Neural cell (in vitro differentiated cells): ENCODE measurements at regions not wholly inside any gene's neighbourhood (a gene's known extent, or its start where the extent isn't known, plus 50 kb on each side); places are given as distances from the start of the nearest gene placed in this dataset.

Source experiments
- H2AFZ ChIP-seq: fragments of 200-600, 300-800 bp; sonication (generic), shearing (Covaris generic); 2 replicates; pipeline ENCODE4 v1.6.0; 2014; ENCODE audit warnings: low read depth, mild to moderate bottlenecking, antibody characterized with exemption, low read length, moderate library complexity
- H3F3A ChIP-seq: fragments of 200-600 bp; shearing (Covaris generic); 2 replicates; pipeline ENCODE4 v1.6.1; 2016; ENCODE audit warnings: mild to moderate bottlenecking, moderate library complexity, mixed read lengths, antibody characterized with exemption, low read length; ENCODE audit not compliant: insufficient read depth, poor library complexity, severe bottlenecking
- H3K27ac ChIP-seq: fragments of 200-600, 300-800 bp; sonication (generic), shearing (Covaris generic); 2 replicates; pipeline ENCODE4 v1.5.1; 2014; ENCODE audit warnings: mild to moderate bottlenecking, low read length, moderate library complexity
- H3K27me3 ChIP-seq: fragments of 300-800, 200-600 bp; sonication (generic), shearing (Covaris generic); 2 replicates; pipeline ENCODE4 v1.6.0; 2014; ENCODE audit warnings: mild to moderate bottlenecking, low read depth, low read length, moderate library complexity; ENCODE audit not compliant: insufficient read depth
- H3K36me3 ChIP-seq: fragments of 300-800, 200-600 bp; sonication (generic), shearing (Covaris generic); 2 replicates; pipeline ENCODE4 v1.5.1; 2014; ENCODE audit warnings: mild to moderate bottlenecking, antibody characterized with exemption, low read length, moderate library complexity; ENCODE audit not compliant: insufficient read depth
- H3K4me2 ChIP-seq: fragments of 300-800, 200-600 bp; sonication (generic), shearing (Covaris generic); 2 replicates; pipeline ENCODE4 v1.6.0; 2014; ENCODE audit warnings: mild to moderate bottlenecking, low read length
- H3K4me3 ChIP-seq: fragments of 300-800, 200-600 bp; sonication (generic), shearing (Covaris generic); 2 replicates; pipeline ENCODE4 v1.5.1; 2014; ENCODE audit warnings: mild to moderate bottlenecking, low read length, moderate library complexity
- H3K79me2 ChIP-seq: fragments of 200-600 bp; shearing (Covaris generic); replicated peaks from 2 replicates; pipeline ENCODE4 v1.6.0; 2014; ENCODE audit warnings: mild to moderate bottlenecking, low read length, moderate library complexity; ENCODE audit not compliant: insufficient read depth
- H3K9ac ChIP-seq: fragments of 300-800, 200-600 bp; sonication (generic), shearing (Covaris generic); 2 replicates; pipeline ENCODE4 v1.6.1; 2016; ENCODE audit warnings: mild to moderate bottlenecking, low read length, mixed read lengths
- H3K9me2 ChIP-seq: fragments of 200-600 bp; shearing (Covaris generic); 2 replicates; pipeline ENCODE4 v1.6.1; 2016; ENCODE audit warnings: mild to moderate bottlenecking, low read length, mixed read lengths; ENCODE audit not compliant: insufficient read depth
- H3K9me3 ChIP-seq: fragments of 200-600, 300-800 bp; sonication (generic), shearing (Covaris generic); 2 replicates; pipeline ENCODE4 v1.6.1; 2016; ENCODE audit warnings: mild to moderate bottlenecking, mixed run types, low read length, moderate library complexity, mixed read lengths
- H4K20me1 ChIP-seq: fragments of 200-600 bp; shearing (Covaris generic); 2 replicates; pipeline ENCODE4 v1.6.1; 2016; ENCODE audit warnings: mild to moderate bottlenecking, mixed run types; ENCODE audit not compliant: insufficient read depth
- EP300 ChIP-seq: fragments of 450-650 bp; conservative IDR thresholded peaks from 2 replicates; pipeline ENCODE4 v1.6.1; 2014; ENCODE audit warnings: antibody characterized with exemption, mild to moderate bottlenecking, moderate library complexity; ENCODE audit not compliant: poor library complexity, severe bottlenecking
- EZH2 ChIP-seq: fragments of 200-600, 300-800 bp; shearing (Covaris generic), sonication (generic); IDR thresholded peaks from 2 replicates; pipeline ENCODE4 v1.6.1; 2014; ENCODE audit warnings: antibody characterized with exemption, low read length, borderline replicate concordance, mild to moderate bottlenecking; ENCODE audit not compliant: insufficient read depth, poor library complexity, severe bottlenecking
- MXI1 ChIP-seq: fragments of 450-650 bp; conservative IDR thresholded peaks from 2 replicates; pipeline ENCODE4 v1.6.1; 2014; ENCODE audit warnings: antibody characterized with exemption, mild to moderate bottlenecking; ENCODE audit not compliant: poor library complexity, severe bottlenecking
- POLR2AphosphoS5 ChIP-seq: IDR thresholded peaks from 2 replicates; pipeline ENCODE4 v1.6.1; 2012
- RAD21 ChIP-seq: fragments of 450-650 bp; conservative IDR thresholded peaks from 2 replicates; pipeline ENCODE4 v1.6.1; 2014; ENCODE audit warnings: antibody characterized with exemption, mild to moderate bottlenecking, moderate library complexity
- SMC3 ChIP-seq: fragments of 450-650 bp; conservative IDR thresholded peaks from 2 replicates; pipeline ENCODE4 v1.6.1; 2014; ENCODE audit warnings: antibody characterized with exemption, mild to moderate bottlenecking, moderate library complexity; ENCODE audit not compliant: poor library complexity
- TAF1 ChIP-seq: IDR thresholded peaks from 2 replicates; pipeline ENCODE4 v1.6.1; 2012; ENCODE audit warnings: low read depth
- TF ChIP-seq, protein P1 (sequence below): fragments of 450-650 bp; IDR thresholded peaks from 2 replicates; pipeline ENCODE4 v1.5.1; 2014; ENCODE audit warnings: antibody characterized with exemption, mild to moderate bottlenecking, moderate library complexity; ENCODE audit not compliant: poor library complexity, severe bottlenecking
- TF ChIP-seq, protein P2 (sequence below): IDR thresholded peaks from 2 replicates; pipeline ENCODE4 v1.6.1; 2012; ENCODE audit warnings: borderline replicate concordance

DNA sequence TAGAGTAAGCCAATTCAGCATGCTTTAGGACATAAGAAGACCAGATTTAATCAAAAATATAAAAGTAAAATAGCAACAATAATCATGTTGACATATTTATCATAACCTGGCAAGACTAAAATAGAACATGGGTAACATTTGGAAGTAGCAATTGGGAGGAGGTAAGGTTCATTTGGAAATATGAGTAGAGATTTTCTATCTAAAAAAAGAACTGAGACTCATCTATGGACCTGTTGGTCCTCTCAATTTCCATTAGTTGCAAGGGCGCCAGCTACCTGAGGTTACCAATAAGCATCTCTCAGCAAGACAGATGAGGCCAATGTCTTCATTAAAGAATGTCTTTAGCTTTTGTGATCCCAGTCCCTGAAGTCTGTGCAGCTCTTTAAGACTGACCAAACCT lies 196.0 kb downstream of the IRS1 start:
- Histone ChIP-seq H3K79me2 (no peaks in the 10 kb centered on the region), H3K9me2 (no peaks in the 10 kb centered on the region), H4K20me1 (no peaks in the 10 kb centered on the region), H3K36me3 (no peaks in the 10 kb centered on the region), H3K9ac (no peak overlapping the region), H3K9me3 (no peaks in the 10 kb centered on the region), H3K4me2 (no peak overlapping the region), H3K4me3 (no peak overlapping the region), H3K27me3 (no peaks in the 10 kb centered on the region), H3F3A (no peaks in the 10 kb centered on the region), H3K27ac (no peak overlapping the region), H2AFZ (no peak overlapping the region)
- TF ChIP-seq RAD21 (no peak), EZH2 (no peak), MXI1 (no peak), EP300 (no peak), TAF1 (no peak), POLR2AphosphoS5 (no peak), SMC3 (no peak)
- TF ChIP-seq, protein P1, sequence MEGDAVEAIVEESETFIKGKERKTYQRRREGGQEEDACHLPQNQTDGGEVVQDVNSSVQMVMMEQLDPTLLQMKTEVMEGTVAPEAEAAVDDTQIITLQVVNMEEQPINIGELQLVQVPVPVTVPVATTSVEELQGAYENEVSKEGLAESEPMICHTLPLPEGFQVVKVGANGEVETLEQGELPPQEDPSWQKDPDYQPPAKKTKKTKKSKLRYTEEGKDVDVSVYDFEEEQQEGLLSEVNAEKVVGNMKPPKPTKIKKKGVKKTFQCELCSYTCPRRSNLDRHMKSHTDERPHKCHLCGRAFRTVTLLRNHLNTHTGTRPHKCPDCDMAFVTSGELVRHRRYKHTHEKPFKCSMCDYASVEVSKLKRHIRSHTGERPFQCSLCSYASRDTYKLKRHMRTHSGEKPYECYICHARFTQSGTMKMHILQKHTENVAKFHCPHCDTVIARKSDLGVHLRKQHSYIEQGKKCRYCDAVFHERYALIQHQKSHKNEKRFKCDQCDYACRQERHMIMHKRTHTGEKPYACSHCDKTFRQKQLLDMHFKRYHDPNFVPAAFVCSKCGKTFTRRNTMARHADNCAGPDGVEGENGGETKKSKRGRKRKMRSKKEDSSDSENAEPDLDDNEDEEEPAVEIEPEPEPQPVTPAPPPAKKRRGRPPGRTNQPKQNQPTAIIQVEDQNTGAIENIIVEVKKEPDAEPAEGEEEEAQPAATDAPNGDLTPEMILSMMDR: no peak
- TF ChIP-seq, protein P2, sequence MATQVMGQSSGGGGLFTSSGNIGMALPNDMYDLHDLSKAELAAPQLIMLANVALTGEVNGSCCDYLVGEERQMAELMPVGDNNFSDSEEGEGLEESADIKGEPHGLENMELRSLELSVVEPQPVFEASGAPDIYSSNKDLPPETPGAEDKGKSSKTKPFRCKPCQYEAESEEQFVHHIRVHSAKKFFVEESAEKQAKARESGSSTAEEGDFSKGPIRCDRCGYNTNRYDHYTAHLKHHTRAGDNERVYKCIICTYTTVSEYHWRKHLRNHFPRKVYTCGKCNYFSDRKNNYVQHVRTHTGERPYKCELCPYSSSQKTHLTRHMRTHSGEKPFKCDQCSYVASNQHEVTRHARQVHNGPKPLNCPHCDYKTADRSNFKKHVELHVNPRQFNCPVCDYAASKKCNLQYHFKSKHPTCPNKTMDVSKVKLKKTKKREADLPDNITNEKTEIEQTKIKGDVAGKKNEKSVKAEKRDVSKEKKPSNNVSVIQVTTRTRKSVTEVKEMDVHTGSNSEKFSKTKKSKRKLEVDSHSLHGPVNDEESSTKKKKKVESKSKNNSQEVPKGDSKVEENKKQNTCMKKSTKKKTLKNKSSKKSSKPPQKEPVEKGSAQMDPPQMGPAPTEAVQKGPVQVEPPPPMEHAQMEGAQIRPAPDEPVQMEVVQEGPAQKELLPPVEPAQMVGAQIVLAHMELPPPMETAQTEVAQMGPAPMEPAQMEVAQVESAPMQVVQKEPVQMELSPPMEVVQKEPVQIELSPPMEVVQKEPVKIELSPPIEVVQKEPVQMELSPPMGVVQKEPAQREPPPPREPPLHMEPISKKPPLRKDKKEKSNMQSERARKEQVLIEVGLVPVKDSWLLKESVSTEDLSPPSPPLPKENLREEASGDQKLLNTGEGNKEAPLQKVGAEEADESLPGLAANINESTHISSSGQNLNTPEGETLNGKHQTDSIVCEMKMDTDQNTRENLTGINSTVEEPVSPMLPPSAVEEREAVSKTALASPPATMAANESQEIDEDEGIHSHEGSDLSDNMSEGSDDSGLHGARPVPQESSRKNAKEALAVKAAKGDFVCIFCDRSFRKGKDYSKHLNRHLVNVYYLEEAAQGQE: no peak

DNA sequence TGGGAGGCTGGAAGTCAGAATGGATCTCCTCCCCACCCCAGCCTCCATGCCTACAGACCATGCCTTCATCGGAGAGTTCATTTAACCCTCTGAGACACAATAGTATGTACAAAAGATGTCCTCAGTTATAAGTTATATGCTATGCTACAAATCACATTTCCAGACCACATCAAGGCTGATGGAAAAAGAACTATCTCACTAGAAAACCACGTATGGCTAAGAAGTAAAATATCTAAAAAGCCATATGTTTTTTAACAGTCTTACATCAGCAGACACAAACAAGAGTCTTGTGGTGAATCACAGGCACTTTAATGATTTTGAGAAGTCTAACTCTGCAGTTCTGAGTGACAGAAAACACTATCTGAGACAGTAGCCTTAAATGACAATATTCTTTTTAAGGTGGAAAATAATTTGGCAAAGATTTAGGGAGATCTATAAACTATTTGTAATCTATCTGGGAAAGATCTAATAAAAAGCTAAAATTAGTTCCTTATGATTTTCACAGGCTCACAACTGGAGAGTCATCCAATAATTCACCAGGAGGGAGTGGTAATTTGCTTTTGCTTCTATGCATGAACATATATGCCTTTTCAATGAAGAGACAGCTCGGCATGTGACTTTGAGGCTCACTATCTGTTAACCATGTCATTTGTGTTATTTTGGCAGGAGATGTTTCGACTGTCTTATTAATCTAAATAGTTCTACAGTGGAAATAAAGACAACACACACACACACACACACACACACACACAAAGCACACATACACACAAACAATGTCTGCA lies 197.5 kb downstream of the IRS1 start:
- Histone ChIP-seq H3K9me3 (no peaks in the 10 kb centered on the region), H3K27ac (no peak overlapping the region), H2AFZ (no peak overlapping the region), H4K20me1 (no peaks in the 10 kb centered on the region), H3K36me3 (no peaks in the 10 kb centered on the region), H3K27me3 (no peaks in the 10 kb centered on the region), H3K79me2 (no peaks in the 10 kb centered on the region), H3K4me2 (no peak overlapping the region), H3K4me3 (no peak overlapping the region), H3K9ac (no peak overlapping the region), H3K9me2 (no peaks in the 10 kb centered on the region), H3F3A (no peaks in the 10 kb centered on the region)
- TF ChIP-seq, protein P1: no peak
- TF ChIP-seq EP300: no peak
- TF ChIP-seq SMC3: no peak
- TF ChIP-seq EZH2: no peak
- TF ChIP-seq POLR2AphosphoS5: no peak
- TF ChIP-seq MXI1: no peak
- TF ChIP-seq TAF1: no peak
- TF ChIP-seq RAD21: no peak
- TF ChIP-seq, protein P2: no peak
